SK-N-SH (cell line): ENCODE measurements at regions not wholly inside any gene's neighbourhood (a gene's known extent, or its start where the extent isn't known, plus 50 kb on each side); places are given as distances from the start of the nearest gene placed in this dataset.
A peak's percentile ranks its signal among the peaks of the same experiment; 100 is the strongest.

Source experiments
- CTCF ChIA-PET: fragments of 300-600, 350-600 bp; formaldehyde crosslinking; extraction: SDS; loops from one replicate; lab custom pipeline; 2021; lab: Yijun Ruan, JAX
- POLR2A ChIA-PET: fragments of 350-600 bp; sonication (Branson Sonifier 250); formaldehyde crosslinking; extraction: SDS; loops from one replicate; lab custom pipeline; 2020; ENCODE audit warnings: antibody characterized with exemption, inconsistent platforms; lab: Yijun Ruan, JAX
- DNase-seq: peaks from one replicate; pipeline ENCODE4 v3.0.0; 2012
- H2AFZ ChIP-seq: fragments of 200-600 bp; sonication (generic); 2 replicates; pipeline ENCODE4 v1.8.1; 2016; ENCODE audit warnings: antibody characterized with exemption, mild to moderate bottlenecking, low read depth
- H3F3A ChIP-seq: fragments of 200-600 bp; sonication (generic); replicated peaks from 2 replicates; pipeline ENCODE3; 2016; ENCODE audit warnings: antibody characterized with exemption, mild to moderate bottlenecking; ENCODE audit not compliant: insufficient read depth
- H3K27ac ChIP-seq, 2 experiments: fragments of 200-500 bp in 1 of 2; fragments of 200-600 bp in 1 of 2; sonication (Bioruptor generic) in 1 of 2; sonication (generic), shearing (Covaris generic) in 1 of 2; 2 replicates each; pipeline versions ENCODE4 v1.5.1 to v1.6.1; 2014 to 2016; ENCODE audit warnings: low read depth in 2 of 2, inconsistent platforms in 1 of 2, low read length in 1 of 2, mild to moderate bottlenecking in 1 of 2, mixed read lengths in 1 of 2
- H3K27me3 ChIP-seq: fragments of 200-600 bp; sonication (generic), shearing (Covaris generic); 2 replicates; pipeline ENCODE4 v1.6.1; 2016; ENCODE audit warnings: mixed run types; ENCODE audit not compliant: insufficient read depth
- H3K36me3 ChIP-seq, 2 experiments: fragments of 200-500 bp in 1 of 2; fragments of 200-600 bp in 1 of 2; sonication (Bioruptor generic) in 1 of 2; sonication (generic) in 1 of 2; replicated peaks in 1 of 2; 2 replicates each; pipeline versions ENCODE3 to v1.5.1; 2014 to 2016; ENCODE audit warnings: low read length in 1 of 2, mild to moderate bottlenecking in 1 of 2; ENCODE audit not compliant: insufficient read depth in 2 of 2, control insufficient read depth in 1 of 2
- H3K4me1 ChIP-seq, 2 experiments: fragments of 200-500 bp in 1 of 2; fragments of 200-600 bp in 1 of 2; sonication (Bioruptor generic) in 1 of 2; sonication (generic), shearing (Covaris generic) in 1 of 2; 2 replicates each; pipeline versions ENCODE4 v1.5.1 to v1.6.1; 2014 to 2016; ENCODE audit warnings: low read depth in 1 of 2, low read length in 1 of 2, mixed run types in 1 of 2; ENCODE audit not compliant: insufficient read depth in 2 of 2, control insufficient read depth in 1 of 2
- H3K4me2 ChIP-seq: fragments of 200-600 bp; sonication (generic), shearing (Covaris generic); 2 replicates; pipeline ENCODE4 v1.6.1; 2017; ENCODE audit warnings: mixed run types
- H3K4me3 ChIP-seq, 2 experiments: fragments of 200-500 bp in 1 of 2; fragments of 200-600 bp in 1 of 2; sonication (Bioruptor generic) in 1 of 2; sonication (generic), shearing (Covaris generic) in 1 of 2; 2 replicates each; pipeline versions ENCODE4 v1.5.1 to v1.8.1; 2014 to 2016; ENCODE audit warnings: low read depth in 2 of 2, inconsistent platforms in 1 of 2, low read length in 1 of 2, mild to moderate bottlenecking in 1 of 2, mixed read lengths in 1 of 2, moderate library complexity in 1 of 2
- H3K79me2 ChIP-seq: fragments of 200-600 bp; sonication (generic); 2 replicates; pipeline ENCODE4 v1.8.1; 2017; ENCODE audit warnings: mild to moderate bottlenecking; ENCODE audit not compliant: insufficient read depth
- H3K9ac ChIP-seq: fragments of 200-600 bp; sonication (generic); 2 replicates; pipeline ENCODE4 v1.6.1; 2017; ENCODE audit warnings: mixed run types
- H3K9me2 ChIP-seq: fragments of 200-600 bp; sonication (generic); 2 replicates; pipeline ENCODE4 v1.6.1; 2017; ENCODE audit warnings: mixed run types
- H3K9me3 ChIP-seq: fragments of 200-600 bp; sonication (generic); 2 replicates; pipeline ENCODE4 v1.6.1; 2017; ENCODE audit warnings: mixed run types, mild to moderate bottlenecking, moderate library complexity
- H4K20me1 ChIP-seq: fragments of 200-600 bp; sonication (generic); 2 replicates; pipeline ENCODE4 v1.6.1; 2017; ENCODE audit warnings: mild to moderate bottlenecking, mixed run types; ENCODE audit not compliant: insufficient read depth
- ELF1 ChIP-seq: IDR thresholded peaks from 2 replicates; pipeline ENCODE4 v1.4.0; 2012
- EP300 ChIP-seq, 2 experiments: IDR thresholded peaks; 2 replicates each; pipeline versions ENCODE4 v1.4.0 to v1.6.1; 2012; ENCODE audit warnings: borderline replicate concordance in 1 of 2, low read depth in 1 of 2, low read length in 1 of 2
- EZH2phosphoT487 ChIP-seq: fragments of 200-600 bp; sonication (generic); IDR thresholded peaks from 2 replicates; pipeline ENCODE4 v1.6.1; 2017; ENCODE audit warnings: low read depth, mixed run types, mild to moderate bottlenecking, antibody characterized with exemption, moderate library complexity, borderline replicate concordance
- FOSL2 ChIP-seq: IDR thresholded peaks from 2 replicates; pipeline ENCODE4 v1.4.0; 2012; ENCODE audit warnings: low read depth, mild to moderate bottlenecking, moderate library complexity, borderline replicate concordance
- GATA2 ChIP-seq: sonication (generic); formaldehyde crosslinking; IDR thresholded peaks from 2 replicates; pipeline ENCODE4 v1.5.0; 2020; ENCODE audit warnings: mild to moderate bottlenecking, missing genetic modification reagents
- MEF2A ChIP-seq: IDR thresholded peaks from 2 replicates; pipeline ENCODE4 v1.4.0; 2012; ENCODE audit warnings: low read depth, borderline replicate concordance
- NFIC ChIP-seq: IDR thresholded peaks from 2 replicates; pipeline ENCODE4 v1.4.0; 2012; ENCODE audit warnings: borderline replicate concordance
- NRF1 ChIP-seq: IDR thresholded peaks from 2 replicates; pipeline ENCODE4 v1.6.1; 2012; ENCODE audit warnings: low read depth, mild to moderate bottlenecking, low read length
- POLR2AphosphoS5 ChIP-seq: IDR thresholded peaks from 2 replicates; pipeline ENCODE4 v1.6.1; 2012; ENCODE audit warnings: low read depth, low read length
- RAD21 ChIP-seq: IDR thresholded peaks from 2 replicates; pipeline ENCODE4 v1.6.1; 2012; ENCODE audit warnings: mild to moderate bottlenecking, low read length
- RCOR1 ChIP-seq: fragments of 150-350 bp; IDR thresholded peaks from 2 replicates; pipeline ENCODE4 v1.6.1; 2017; ENCODE audit warnings: antibody characterized with exemption, low read length
- RFX5 ChIP-seq: IDR thresholded peaks from 2 replicates; pipeline ENCODE4 v1.6.1; 2012; ENCODE audit warnings: mild to moderate bottlenecking, improper control_type of control experiment, low read length
- SIN3A ChIP-seq: IDR thresholded peaks from 2 replicates; pipeline ENCODE4 v1.6.1; 2012; ENCODE audit warnings: low read depth, mild to moderate bottlenecking, low read length, moderate library complexity, borderline replicate concordance
- TCF12 ChIP-seq: IDR thresholded peaks from 2 replicates; pipeline ENCODE4 v1.4.0; 2012
- TEAD4 ChIP-seq: IDR thresholded peaks from 2 replicates; pipeline ENCODE4 v1.4.0; 2012; ENCODE audit warnings: mild to moderate bottlenecking, borderline replicate concordance; ENCODE audit not compliant: insufficient read depth
- YY1 ChIP-seq: IDR thresholded peaks from 2 replicates; pipeline ENCODE4 v1.4.0; 2012; ENCODE audit warnings: low read depth, mild to moderate bottlenecking
- WGBS: methylation state at CpG from one replicate; pipeline ENCODE4 v1.1.6; 2017; ENCODE audit warnings: low lambda C conversion rate; 5-methylcytosine and 5-hydroxymethylcytosine counted together
- TF ChIP-seq, protein P1 (sequence below): fragments of 150-350 bp; IDR thresholded peaks from 2 replicates; pipeline ENCODE4 v1.6.1; 2016; ENCODE audit warnings: mild to moderate bottlenecking, low read depth, low read length
- TF ChIP-seq, protein P2 (sequence below): IDR thresholded peaks from 2 replicates; pipeline ENCODE4; 2012
- TF ChIP-seq, protein P3 (sequence below): fragments of 200-600 bp; sonication (generic); IDR thresholded peaks from 2 replicates; pipeline ENCODE4 v1.6.1; 2017; ENCODE audit warnings: antibody characterized with exemption, mild to moderate bottlenecking, moderate library complexity

GRCh38 chr18:54739476-54739875, 88.8 kb upstream of the RAB27B start:
- Histone ChIP-seq H3K9me2 (no peaks in the 10 kb centered on the region), H3F3A (peaks cover 39% of the 10 kb centered on the region), H2AFZ (no peak overlapping the region), H3K4me1 (peaks cover 0 to 7% of the 10 kb centered on the region in 2 experiments; a peak in 2 of 4 replicates), H3K9me3 (no peaks in the 10 kb centered on the region), H3K36me3 (no peaks in the 10 kb centered on the region), H3K4me3 (no peak overlapping the region), H3K79me2 (no peaks in the 10 kb centered on the region), H4K20me1 (no peaks in the 10 kb centered on the region), H3K4me2 (peak overlapping the region; percentile 28; the same call in 1 of the 2 replicates), H3K27ac (peak overlapping the region in 1 of 2 experiments; percentile 67; a peak in 2 of 4 replicates)
- ChIA-PET CTCF (no interaction called here), POLR2A (no interaction called here)
- no peak for DNase-seq
- WGBS = 65% methylated on average over 2 of the region's 2 CpGs
- TF ChIP-seq, protein P1, sequence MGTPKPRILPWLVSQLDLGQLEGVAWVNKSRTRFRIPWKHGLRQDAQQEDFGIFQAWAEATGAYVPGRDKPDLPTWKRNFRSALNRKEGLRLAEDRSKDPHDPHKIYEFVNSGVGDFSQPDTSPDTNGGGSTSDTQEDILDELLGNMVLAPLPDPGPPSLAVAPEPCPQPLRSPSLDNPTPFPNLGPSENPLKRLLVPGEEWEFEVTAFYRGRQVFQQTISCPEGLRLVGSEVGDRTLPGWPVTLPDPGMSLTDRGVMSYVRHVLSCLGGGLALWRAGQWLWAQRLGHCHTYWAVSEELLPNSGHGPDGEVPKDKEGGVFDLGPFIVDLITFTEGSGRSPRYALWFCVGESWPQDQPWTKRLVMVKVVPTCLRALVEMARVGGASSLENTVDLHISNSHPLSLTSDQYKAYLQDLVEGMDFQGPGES = no peak
- TF ChIP-seq SIN3A (no peak), ELF1 (no peak), YY1 (no peak), EZH2phosphoT487 (no peak), MEF2A (no peak), EP300 (IDR thresholded peaks at IDR 0.05; ENCODE audit: borderline replicate concordance in 1 of 2, low read depth in 1 of 2, low read length in 1 of 2) (no peak), NRF1 (no peak), GATA2 (CRISPR knock-in tag) (no peak), TCF12 (no peak), RFX5 (no peak), FOSL2 (no peak), NFIC (no peak), POLR2AphosphoS5 (no peak), RAD21 (no peak), RCOR1 (no peak), TEAD4 (no peak)
- TF ChIP-seq, protein P2, sequence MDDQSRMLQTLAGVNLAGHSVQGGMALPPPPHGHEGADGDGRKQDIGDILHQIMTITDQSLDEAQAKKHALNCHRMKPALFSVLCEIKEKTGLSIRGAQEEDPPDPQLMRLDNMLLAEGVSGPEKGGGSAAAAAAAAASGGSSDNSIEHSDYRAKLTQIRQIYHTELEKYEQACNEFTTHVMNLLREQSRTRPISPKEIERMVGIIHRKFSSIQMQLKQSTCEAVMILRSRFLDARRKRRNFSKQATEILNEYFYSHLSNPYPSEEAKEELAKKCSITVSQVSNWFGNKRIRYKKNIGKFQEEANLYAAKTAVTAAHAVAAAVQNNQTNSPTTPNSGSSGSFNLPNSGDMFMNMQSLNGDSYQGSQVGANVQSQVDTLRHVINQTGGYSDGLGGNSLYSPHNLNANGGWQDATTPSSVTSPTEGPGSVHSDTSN = no peak
- TF ChIP-seq, protein P3, sequence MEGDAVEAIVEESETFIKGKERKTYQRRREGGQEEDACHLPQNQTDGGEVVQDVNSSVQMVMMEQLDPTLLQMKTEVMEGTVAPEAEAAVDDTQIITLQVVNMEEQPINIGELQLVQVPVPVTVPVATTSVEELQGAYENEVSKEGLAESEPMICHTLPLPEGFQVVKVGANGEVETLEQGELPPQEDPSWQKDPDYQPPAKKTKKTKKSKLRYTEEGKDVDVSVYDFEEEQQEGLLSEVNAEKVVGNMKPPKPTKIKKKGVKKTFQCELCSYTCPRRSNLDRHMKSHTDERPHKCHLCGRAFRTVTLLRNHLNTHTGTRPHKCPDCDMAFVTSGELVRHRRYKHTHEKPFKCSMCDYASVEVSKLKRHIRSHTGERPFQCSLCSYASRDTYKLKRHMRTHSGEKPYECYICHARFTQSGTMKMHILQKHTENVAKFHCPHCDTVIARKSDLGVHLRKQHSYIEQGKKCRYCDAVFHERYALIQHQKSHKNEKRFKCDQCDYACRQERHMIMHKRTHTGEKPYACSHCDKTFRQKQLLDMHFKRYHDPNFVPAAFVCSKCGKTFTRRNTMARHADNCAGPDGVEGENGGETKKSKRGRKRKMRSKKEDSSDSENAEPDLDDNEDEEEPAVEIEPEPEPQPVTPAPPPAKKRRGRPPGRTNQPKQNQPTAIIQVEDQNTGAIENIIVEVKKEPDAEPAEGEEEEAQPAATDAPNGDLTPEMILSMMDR = no peak
- TF ChIP-seq, all 33 proteins: peak for 0
- Histone ChIP-seq H3K9ac (no peak overlapping the region), H3K27me3 (no peaks in the 10 kb centered on the region)
